ENCODE measurements at regions not wholly inside any gene's neighbourhood (a gene's known extent, or its start where the extent isn't known, plus 50 kb on each side); places are given as distances from the start of the nearest gene placed in this dataset.

GRCh38 chrX:87798039-87798438, 280.4 kb downstream of the KLHL4 start:
- Histone ChIP-seq H3K27me3 (no peaks in the 10 kb centered on the region), H3K4me2 (no peak overlapping the region), H2AFZ (no peak overlapping the region), H4K20me1 (ENCODE audit: insufficient read depth, poor library complexity, severe bottlenecking) (no peaks in the 10 kb centered on the region), H3K9me2 (replicated peaks; ENCODE audit: insufficient read depth) (no peaks in the 10 kb centered on the region), H3K27ac (no peak overlapping the region), H3K9me3 (ENCODE audit: low read depth) (no peaks in the 10 kb centered on the region), H3K4me1 (ENCODE audit: insufficient read depth) (no peaks in the 10 kb centered on the region), H3K79me2 (no peaks in the 10 kb centered on the region), H3K36me3 (replicated peaks; ENCODE audit: insufficient read depth, low read depth) (no peaks in the 10 kb centered on the region), H3K4me3 (no peak overlapping the region)
- TF ChIP-seq EZH2phosphoT487 (IDR thresholded peaks at IDR 0.05; ENCODE audit: low read depth, severe bottlenecking, unreplicated experiment) (no peak), EZH2 (IDR thresholded peaks at IDR 0.05; ENCODE audit: borderline replicate concordance) (no peak)
- TF ChIP-seq, protein P1, sequence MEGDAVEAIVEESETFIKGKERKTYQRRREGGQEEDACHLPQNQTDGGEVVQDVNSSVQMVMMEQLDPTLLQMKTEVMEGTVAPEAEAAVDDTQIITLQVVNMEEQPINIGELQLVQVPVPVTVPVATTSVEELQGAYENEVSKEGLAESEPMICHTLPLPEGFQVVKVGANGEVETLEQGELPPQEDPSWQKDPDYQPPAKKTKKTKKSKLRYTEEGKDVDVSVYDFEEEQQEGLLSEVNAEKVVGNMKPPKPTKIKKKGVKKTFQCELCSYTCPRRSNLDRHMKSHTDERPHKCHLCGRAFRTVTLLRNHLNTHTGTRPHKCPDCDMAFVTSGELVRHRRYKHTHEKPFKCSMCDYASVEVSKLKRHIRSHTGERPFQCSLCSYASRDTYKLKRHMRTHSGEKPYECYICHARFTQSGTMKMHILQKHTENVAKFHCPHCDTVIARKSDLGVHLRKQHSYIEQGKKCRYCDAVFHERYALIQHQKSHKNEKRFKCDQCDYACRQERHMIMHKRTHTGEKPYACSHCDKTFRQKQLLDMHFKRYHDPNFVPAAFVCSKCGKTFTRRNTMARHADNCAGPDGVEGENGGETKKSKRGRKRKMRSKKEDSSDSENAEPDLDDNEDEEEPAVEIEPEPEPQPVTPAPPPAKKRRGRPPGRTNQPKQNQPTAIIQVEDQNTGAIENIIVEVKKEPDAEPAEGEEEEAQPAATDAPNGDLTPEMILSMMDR (IDR thresholded peaks at IDR 0.05; ENCODE audit: poor library complexity), result no peak
- DNase-seq (ENCODE audit: low spot score), result no peak

DNA sequence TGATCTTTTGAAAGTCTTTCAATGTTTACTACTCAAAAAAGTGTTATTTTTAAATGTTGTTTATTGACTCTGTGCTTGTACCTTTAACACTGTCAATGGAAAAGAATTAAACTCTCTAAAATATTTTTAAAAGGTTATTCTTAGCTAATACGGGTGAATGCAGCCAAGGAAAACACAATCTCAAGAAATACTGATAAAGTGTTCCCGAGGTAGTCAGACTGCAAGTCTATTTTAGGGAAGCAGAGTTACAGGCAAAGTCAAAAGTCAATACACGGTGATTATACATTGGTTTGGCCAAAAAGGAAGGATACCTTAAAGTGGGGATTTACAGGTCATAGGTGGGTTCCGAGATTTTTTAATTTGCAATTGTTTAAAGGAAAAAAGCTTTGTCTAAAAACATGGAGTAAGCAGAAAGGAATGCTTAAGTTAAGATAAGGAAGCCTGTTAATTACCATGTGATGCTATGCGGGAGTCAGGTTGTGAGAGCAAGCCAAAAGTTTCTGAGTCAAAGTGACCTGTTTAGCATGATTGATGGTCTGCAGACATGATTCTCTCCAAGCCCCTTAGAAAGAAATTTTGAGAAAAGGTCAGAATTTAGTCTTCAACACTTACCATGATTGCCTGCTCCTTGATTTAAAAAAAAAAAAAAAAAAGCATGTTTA, 288.4 kb downstream of the KLHL4 start:
- no peak overlapping the region for H2AFZ ChIP-seq
- H3K27ac ChIP-seq, result peak overlapping the region; percentile 25
- no peaks in the 10 kb centered on the region for H3K9me3 ChIP-seq (ENCODE audit: low read depth)
- H3K27me3 ChIP-seq, result no peaks in the 10 kb centered on the region
- H3K9me2 ChIP-seq (replicated peaks; ENCODE audit: insufficient read depth), result no peaks in the 10 kb centered on the region
- DNase-seq (ENCODE audit: low spot score), result peak; percentile 10
- 12% methylated on average over 5 of the region's 5 CpGs for WGBS (ENCODE audit: low lambda C conversion rate, missing lambda C conversion rate)
- no peak overlapping the region for H3K4me3 ChIP-seq
- H4K20me1 ChIP-seq (ENCODE audit: insufficient read depth, poor library complexity, severe bottlenecking), result no peaks in the 10 kb centered on the region
- H3K4me2 ChIP-seq, result peak overlapping the region; percentile 10
- H3K4me1 ChIP-seq (ENCODE audit: insufficient read depth), result no peaks in the 10 kb centered on the region
- no peaks in the 10 kb centered on the region for H3K36me3 ChIP-seq (replicated peaks; ENCODE audit: insufficient read depth, low read depth)
- H3K79me2 ChIP-seq, result no peaks in the 10 kb centered on the region
- TF ChIP-seq EZH2phosphoT487 (IDR thresholded peaks at IDR 0.05; ENCODE audit: low read depth, severe bottlenecking, unreplicated experiment) (no peak), EZH2 (IDR thresholded peaks at IDR 0.05; ENCODE audit: borderline replicate concordance) (no peak)
- TF ChIP-seq, protein P1 (IDR thresholded peaks at IDR 0.05; ENCODE audit: poor library complexity), result no peak

- Histone ChIP-seq H3K4me3 (no peak overlapping the region), H3K27me3 (no peaks in the 10 kb centered on the region), H3K4me1 (ENCODE audit: insufficient read depth) (no peaks in the 10 kb centered on the region), H2AFZ (no peak overlapping the region), H3K79me2 (no peaks in the 10 kb centered on the region), H3K27ac (no peak overlapping the region), H3K9me2 (replicated peaks; ENCODE audit: insufficient read depth) (no peaks in the 10 kb centered on the region), H3K9me3 (ENCODE audit: low read depth) (no peaks in the 10 kb centered on the region), H3K36me3 (replicated peaks; ENCODE audit: insufficient read depth, low read depth) (no peaks in the 10 kb centered on the region), H3K4me2 (no peak overlapping the region), H4K20me1 (ENCODE audit: insufficient read depth, poor library complexity, severe bottlenecking) (no peaks in the 10 kb centered on the region)
- DNase-seq (ENCODE audit: low spot score), result no peak
- no peak for TF ChIP-seq EZH2phosphoT487 (IDR thresholded peaks at IDR 0.05; ENCODE audit: low read depth, severe bottlenecking, unreplicated experiment)
- TF ChIP-seq, protein P1 (IDR thresholded peaks at IDR 0.05; ENCODE audit: poor library complexity), result no peak
- no peak for TF ChIP-seq EZH2 (IDR thresholded peaks at IDR 0.05; ENCODE audit: borderline replicate concordance)
- 96% methylated on average over 23 of the region's 35 CpGs for WGBS (ENCODE audit: low lambda C conversion rate, missing lambda C conversion rate)
Observed at GRCh38 chrX:87808576-87809243, 291.1 kb downstream of the KLHL4 start.
